Uterus (tissue), 3 donors: ENCODE measurements at regions not wholly inside any gene's neighbourhood (a gene's known extent, or its start where the extent isn't known, plus 50 kb on each side); places are given as distances from the start of the nearest gene placed in this dataset.

Experiments
- DNase-seq, 2 donors: peaks; one replicate each; pipeline ENCODE4 v3.0.0-alpha.2; 2019 to 2020
- H3K27ac ChIP-seq, 2 donors: fragments of 200-600 bp; sonication (generic); 1 replicate in 1 of 2; 2 replicates in 1 of 2; pipeline ENCODE4 v1.5.1; 2016 to 2018
- H3K27me3 ChIP-seq, 2 donors: fragments of 200-600 bp; sonication (generic); one replicate each; pipeline ENCODE4 v1.5.1; 2018 to 2019; ENCODE audit warnings: control low read depth in 1 of 2
- H3K36me3 ChIP-seq, 2 donors: fragments of 200-600 bp; sonication (generic); one replicate each; pipeline ENCODE4 v1.5.1; 2019; ENCODE audit warnings: control low read depth in 1 of 2
- H3K4me1 ChIP-seq, 2 donors: fragments of 200-600 bp; sonication (generic); one replicate each; pipeline ENCODE4 v1.5.1; 2018 to 2019; ENCODE audit warnings: control low read depth in 1 of 2
- H3K4me3 ChIP-seq, 2 donors: fragments of 200-600 bp; sonication (generic); 1 replicate in 1 of 2; 2 replicates in 1 of 2; pipeline ENCODE4 v1.5.1; 2018 to 2019; ENCODE audit warnings: mild to moderate bottlenecking in 1 of 2
- H3K9me3 ChIP-seq, 2 donors: fragments of 200-600 bp; sonication (generic); one replicate each; pipeline ENCODE4 v1.5.1; 2019; ENCODE audit warnings: control low read depth in 1 of 2
- POLR2A ChIP-seq, 2 donors: fragments of 450-650 bp; IDR thresholded peaks; one replicate each; pipeline ENCODE4 v1.6.1; 2016; ENCODE audit warnings: antibody characterized with exemption in 2 of 2, mild to moderate bottlenecking in 1 of 2, moderate library complexity in 1 of 2
- intact Hi-C: fragments of 100-400 bp; cut with DNase I; formaldehyde crosslinking; loops from one replicate; pipeline ENCODE4 v1.15.1; 2023; ENCODE audit warnings: low total_unique reads
- TF ChIP-seq, protein P1 (sequence below), 4 experiments: fragments of 200-600 bp in 2 of 4; fragments of 450-650 bp in 2 of 4; sonication (generic) in 2 of 4; IDR thresholded peaks; one replicate each; pipeline ENCODE4 v1.5.1; 2016 to 2019; ENCODE audit warnings: antibody characterized with exemption in 4 of 4, mild to moderate bottlenecking in 2 of 4, moderate library complexity in 1 of 4
- donor health status: DM: yes; HTN: yes; CAD: no.

DNA sequence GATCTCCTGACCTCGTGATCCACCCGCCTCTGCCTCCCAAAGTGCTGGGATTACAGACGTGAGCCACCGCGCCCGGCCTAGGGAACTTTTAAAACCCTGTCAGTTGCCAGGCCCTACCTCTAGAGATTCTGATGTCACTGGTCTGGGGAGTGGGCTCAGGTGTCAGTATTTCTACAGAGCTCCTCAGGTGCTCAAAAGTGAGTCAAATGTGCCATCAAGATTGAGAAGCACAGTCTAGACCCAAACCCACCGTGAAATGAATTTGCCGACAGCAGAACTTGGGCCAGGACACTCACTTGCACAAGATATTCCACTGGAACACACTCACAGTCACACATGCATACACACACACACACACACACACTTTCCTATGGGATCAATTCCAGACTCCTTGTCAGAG, 215.5 kb downstream of the RRAGC start:
- Histone ChIP-seq H3K27ac (no peak overlapping the region), H3K4me3 (no peak overlapping the region), H3K27me3 (no peaks in the 10 kb centered on the region), H3K4me1 (no peaks in the 10 kb centered on the region), H3K36me3 (no peaks in the 10 kb centered on the region), H3K9me3 (no peaks in the 10 kb centered on the region)
- no peak for TF ChIP-seq POLR2A (IDR thresholded peaks at IDR 0.05)
- TF ChIP-seq, protein P1, sequence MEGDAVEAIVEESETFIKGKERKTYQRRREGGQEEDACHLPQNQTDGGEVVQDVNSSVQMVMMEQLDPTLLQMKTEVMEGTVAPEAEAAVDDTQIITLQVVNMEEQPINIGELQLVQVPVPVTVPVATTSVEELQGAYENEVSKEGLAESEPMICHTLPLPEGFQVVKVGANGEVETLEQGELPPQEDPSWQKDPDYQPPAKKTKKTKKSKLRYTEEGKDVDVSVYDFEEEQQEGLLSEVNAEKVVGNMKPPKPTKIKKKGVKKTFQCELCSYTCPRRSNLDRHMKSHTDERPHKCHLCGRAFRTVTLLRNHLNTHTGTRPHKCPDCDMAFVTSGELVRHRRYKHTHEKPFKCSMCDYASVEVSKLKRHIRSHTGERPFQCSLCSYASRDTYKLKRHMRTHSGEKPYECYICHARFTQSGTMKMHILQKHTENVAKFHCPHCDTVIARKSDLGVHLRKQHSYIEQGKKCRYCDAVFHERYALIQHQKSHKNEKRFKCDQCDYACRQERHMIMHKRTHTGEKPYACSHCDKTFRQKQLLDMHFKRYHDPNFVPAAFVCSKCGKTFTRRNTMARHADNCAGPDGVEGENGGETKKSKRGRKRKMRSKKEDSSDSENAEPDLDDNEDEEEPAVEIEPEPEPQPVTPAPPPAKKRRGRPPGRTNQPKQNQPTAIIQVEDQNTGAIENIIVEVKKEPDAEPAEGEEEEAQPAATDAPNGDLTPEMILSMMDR (IDR thresholded peaks at IDR 0.05): no peak
- intact Hi-C loops: no loop called here
- no peak for DNase-seq

DNA sequence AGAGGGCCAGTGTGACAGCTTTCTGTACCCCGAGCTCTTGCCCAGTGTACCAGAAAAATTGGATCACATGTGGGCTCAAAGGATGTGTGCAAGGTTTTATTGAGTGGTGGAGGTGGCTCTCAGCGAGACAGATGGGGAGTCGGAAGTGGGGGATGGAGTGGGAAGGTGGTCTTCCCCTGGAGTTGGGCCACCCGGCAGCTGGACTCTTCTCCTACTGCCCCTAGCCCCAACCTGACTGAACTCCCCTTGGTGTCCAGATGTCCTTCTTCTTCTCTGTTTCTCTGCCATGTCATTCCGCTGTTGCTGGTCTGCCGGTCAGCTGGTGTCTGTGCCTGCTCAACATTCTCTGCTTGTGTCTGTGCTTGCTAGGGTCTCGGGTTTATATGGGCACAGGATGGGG, 217.9 kb downstream of the RRAGC start:
- no peaks in the 10 kb centered on the region for H3K4me1 ChIP-seq
- no peak overlapping the region for H3K4me3 ChIP-seq
- H3K36me3 ChIP-seq: no peaks in the 10 kb centered on the region
- intact Hi-C loops: no loop called here
- H3K27me3 ChIP-seq: no peaks in the 10 kb centered on the region
- no peak for DNase-seq
- TF ChIP-seq, protein P1 (IDR thresholded peaks at IDR 0.05): no peak
- TF ChIP-seq POLR2A (IDR thresholded peaks at IDR 0.05): no peak
- no peaks in the 10 kb centered on the region for H3K9me3 ChIP-seq
- H3K27ac ChIP-seq: no peak overlapping the region

DNA sequence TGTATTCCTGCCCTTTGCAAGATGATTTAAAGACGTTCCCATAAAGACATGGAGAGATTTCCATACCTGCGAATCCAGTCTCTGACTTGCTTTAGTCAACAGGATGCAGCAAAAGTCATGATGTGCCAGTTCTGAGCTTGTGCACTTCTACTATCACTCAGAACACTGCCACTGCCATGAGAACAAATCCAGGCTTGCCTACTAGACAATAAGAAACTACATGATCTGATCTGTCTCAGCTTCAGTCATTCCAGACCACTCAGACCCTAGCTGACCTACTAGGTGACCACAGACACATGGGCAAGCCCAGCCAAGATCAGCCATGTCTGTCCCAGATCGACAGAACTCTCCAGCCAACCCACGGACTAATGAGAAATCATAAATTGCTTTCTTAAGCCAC, 219.2 kb downstream of the RRAGC start:
- intact Hi-C loops: no loop called here
- Histone ChIP-seq H3K27me3 (no peaks in the 10 kb centered on the region), H3K4me3 (no peak overlapping the region), H3K27ac (no peak overlapping the region), H3K36me3 (no peaks in the 10 kb centered on the region), H3K9me3 (no peaks in the 10 kb centered on the region), H3K4me1 (no peaks in the 10 kb centered on the region)
- no peak for TF ChIP-seq POLR2A (IDR thresholded peaks at IDR 0.05)
- TF ChIP-seq, protein P1 (IDR thresholded peaks at IDR 0.05): no peak
- no peak for DNase-seq

DNA sequence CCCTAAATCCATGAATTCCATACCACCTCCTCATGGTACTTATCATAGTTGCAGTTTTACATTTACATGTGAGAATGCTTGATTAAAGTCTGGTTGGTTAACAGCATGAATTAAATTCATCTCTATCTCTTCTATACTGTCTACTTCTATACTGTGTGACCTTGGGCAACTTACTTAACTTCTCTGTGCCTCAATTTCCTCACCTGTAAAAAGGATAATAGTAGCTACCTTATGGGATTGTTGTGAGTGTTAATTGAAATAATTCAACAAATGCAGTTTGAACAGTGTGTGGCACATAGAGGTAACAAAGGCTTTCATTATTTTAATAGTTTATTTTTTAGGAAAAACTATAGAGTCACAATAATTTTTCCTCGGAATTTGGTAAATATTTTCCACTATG, 231.3 kb downstream of the RRAGC start:
- intact Hi-C loops: no loop called here
- no peaks in the 10 kb centered on the region for H3K9me3 ChIP-seq
- DNase-seq: no peak
- TF ChIP-seq, protein P1 (IDR thresholded peaks at IDR 0.05): no peak
- no peak for TF ChIP-seq POLR2A (IDR thresholded peaks at IDR 0.05)
- H3K4me1 ChIP-seq: no peaks in the 10 kb centered on the region
- no peak overlapping the region for H3K27ac ChIP-seq
- H3K27me3 ChIP-seq: no peaks in the 10 kb centered on the region
- no peaks in the 10 kb centered on the region for H3K36me3 ChIP-seq
- no peak overlapping the region for H3K4me3 ChIP-seq

DNA sequence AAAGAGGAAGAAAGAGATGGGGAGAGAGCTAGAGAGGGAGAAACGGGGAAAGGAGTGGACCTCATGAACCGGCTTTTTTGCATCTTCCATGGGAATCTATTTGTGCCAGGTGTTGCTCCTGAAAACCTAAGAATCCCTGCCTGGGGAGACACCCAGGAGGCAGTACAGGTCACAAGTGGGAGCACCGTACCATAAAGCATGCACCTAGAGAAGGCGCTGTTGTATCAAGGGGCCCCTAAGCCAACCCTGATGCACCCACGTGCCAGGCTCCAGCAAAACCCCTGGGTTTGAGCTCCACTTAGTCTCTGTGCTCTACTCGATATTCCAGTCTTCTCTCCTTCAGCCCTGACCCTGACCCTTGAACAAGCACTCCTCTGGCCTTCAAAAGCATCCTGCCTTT, 233.6 kb downstream of the RRAGC start:
- Histone ChIP-seq H3K27ac (no peak overlapping the region), H3K9me3 (no peaks in the 10 kb centered on the region), H3K4me1 (no peaks in the 10 kb centered on the region), H3K36me3 (no peaks in the 10 kb centered on the region), H3K27me3 (no peaks in the 10 kb centered on the region), H3K4me3 (no peak overlapping the region)
- no peak for DNase-seq
- intact Hi-C loops: no loop called here
- TF ChIP-seq, protein P1 (IDR thresholded peaks at IDR 0.05): no peak
- no peak for TF ChIP-seq POLR2A (IDR thresholded peaks at IDR 0.05)
